Mucosa of descending colon (tissue), 3 donors: ENCODE measurements at regions not wholly inside any gene's neighbourhood (a gene's known extent, or its start where the extent isn't known, plus 50 kb on each side); places are given as distances from the start of the nearest gene placed in this dataset.

Experiments
- ATAC-seq: fragments of 200-7000 bp; cut with Tn5 transposase; one replicate; pipeline ENCODE4 v1.9.1; 2020; ENCODE audit warnings: mild to moderate bottlenecking, moderate library complexity
- DNase-seq, 3 donors: peaks; one replicate each; pipeline ENCODE4 v3.0.0-alpha.2; 2020
- H3K36me3 ChIP-seq: fragments of 200-600 bp; one replicate; pipeline ENCODE4 v1.8.0; 2021; ENCODE audit warnings: low read depth, mild to moderate bottlenecking
- H3K4me1 ChIP-seq: fragments of 200-600 bp; one replicate; pipeline ENCODE4 v1.8.0; 2021; ENCODE audit warnings: low read depth, mild to moderate bottlenecking
- H3K4me3 ChIP-seq: fragments of 200-600 bp; one replicate; pipeline ENCODE4 v1.8.0; 2021; ENCODE audit warnings: mild to moderate bottlenecking
- H3K9me3 ChIP-seq: fragments of 200-600 bp; one replicate; pipeline ENCODE4 v1.8.0; 2021; ENCODE audit warnings: mild to moderate bottlenecking
- intact Hi-C, 2 donors: fragments of 100-400 bp; cut with DNase I in 1 of 2; cut with micrococcal nuclease in 1 of 2; formaldehyde crosslinking; loops; one replicate each; pipeline versions ENCODE4 v1.11.0 to v1.11.1; 2022; cut with DNase I, micrococcal nuclease
- TF ChIP-seq, protein P1 (sequence below): fragments of 200-600 bp; IDR thresholded peaks from one replicate; pipeline ENCODE4 v1.8.0; 2022; ENCODE audit warnings: antibody characterized with exemption, mild to moderate bottlenecking
- donor health status: DM: no; HTN: no; CAD: no; lungs with moderate emphysema.
- donor health status: DM: no; HTN: no; CAD: no.
- donor health status: DM: no; HTN: yes; CAD: no.

- intact Hi-C loops, result no loop called here
- ATAC-seq, result no peak
- TF ChIP-seq, protein P1, sequence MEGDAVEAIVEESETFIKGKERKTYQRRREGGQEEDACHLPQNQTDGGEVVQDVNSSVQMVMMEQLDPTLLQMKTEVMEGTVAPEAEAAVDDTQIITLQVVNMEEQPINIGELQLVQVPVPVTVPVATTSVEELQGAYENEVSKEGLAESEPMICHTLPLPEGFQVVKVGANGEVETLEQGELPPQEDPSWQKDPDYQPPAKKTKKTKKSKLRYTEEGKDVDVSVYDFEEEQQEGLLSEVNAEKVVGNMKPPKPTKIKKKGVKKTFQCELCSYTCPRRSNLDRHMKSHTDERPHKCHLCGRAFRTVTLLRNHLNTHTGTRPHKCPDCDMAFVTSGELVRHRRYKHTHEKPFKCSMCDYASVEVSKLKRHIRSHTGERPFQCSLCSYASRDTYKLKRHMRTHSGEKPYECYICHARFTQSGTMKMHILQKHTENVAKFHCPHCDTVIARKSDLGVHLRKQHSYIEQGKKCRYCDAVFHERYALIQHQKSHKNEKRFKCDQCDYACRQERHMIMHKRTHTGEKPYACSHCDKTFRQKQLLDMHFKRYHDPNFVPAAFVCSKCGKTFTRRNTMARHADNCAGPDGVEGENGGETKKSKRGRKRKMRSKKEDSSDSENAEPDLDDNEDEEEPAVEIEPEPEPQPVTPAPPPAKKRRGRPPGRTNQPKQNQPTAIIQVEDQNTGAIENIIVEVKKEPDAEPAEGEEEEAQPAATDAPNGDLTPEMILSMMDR, result no peak
- Histone ChIP-seq H3K9me3 (no peaks in the 10 kb centered on the region), H3K4me1 (no peaks in the 10 kb centered on the region), H3K4me3 (no peak overlapping the region), H3K36me3 (no peaks in the 10 kb centered on the region)
- DNase-seq, result no peak
Measured at GRCh38 chr5:164687391-164687790, 1182.0 kb downstream of the MAT2B start.

GRCh38 chr5:164688437-164688836 is 1183.0 kb downstream of the MAT2B start:
- no peak overlapping the region for H3K4me3 ChIP-seq
- no peak for ATAC-seq
- TF ChIP-seq, protein P1, result no peak
- no peaks in the 10 kb centered on the region for H3K4me1 ChIP-seq
- intact Hi-C loops, result no loop called here
- no peak for DNase-seq
- H3K9me3 ChIP-seq, result no peaks in the 10 kb centered on the region
- H3K36me3 ChIP-seq, result no peaks in the 10 kb centered on the region

GRCh38 chr5:164708831-164709230 is 1203.4 kb downstream of the MAT2B start:
- no peaks in the 10 kb centered on the region for H3K4me1 ChIP-seq

DNA sequence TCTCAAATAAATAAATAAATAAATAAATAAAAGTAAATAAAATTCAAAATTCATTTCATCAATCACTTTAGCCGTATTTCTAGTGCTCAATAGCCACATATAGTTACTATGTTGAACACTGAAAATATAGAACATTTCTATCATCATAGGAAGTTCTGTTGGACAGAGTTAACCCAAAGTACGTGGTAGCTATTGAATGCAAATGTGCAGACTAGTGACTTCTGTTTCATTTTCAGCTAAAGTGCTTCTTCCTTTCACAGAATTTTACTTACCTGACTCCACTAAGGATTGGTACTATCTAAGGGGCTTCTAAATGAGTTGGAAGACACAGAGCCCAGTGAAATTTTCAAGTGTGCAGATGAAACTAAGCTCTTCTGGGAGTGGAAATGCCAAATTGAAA is 1208.3 kb downstream of the MAT2B start:
- intact Hi-C loops, result no loop called here
- ATAC-seq, result no peak
- H3K4me1 ChIP-seq, result no peaks in the 10 kb centered on the region
- no peaks in the 10 kb centered on the region for H3K9me3 ChIP-seq
- no peak overlapping the region for H3K4me3 ChIP-seq
- TF ChIP-seq, protein P1, result no peak
- DNase-seq, result no peak
- H3K36me3 ChIP-seq, result no peaks in the 10 kb centered on the region

More at GRCh38 chr5:164708831-164709230, 1203.4 kb downstream of the MAT2B start:
- ATAC-seq, result no peak
- intact Hi-C loops, result no loop called here
- Histone ChIP-seq H3K9me3 (no peaks in the 10 kb centered on the region), H3K36me3 (no peaks in the 10 kb centered on the region), H3K4me3 (no peak overlapping the region)
- TF ChIP-seq, protein P1, result no peak
- DNase-seq, result no peak

DNA sequence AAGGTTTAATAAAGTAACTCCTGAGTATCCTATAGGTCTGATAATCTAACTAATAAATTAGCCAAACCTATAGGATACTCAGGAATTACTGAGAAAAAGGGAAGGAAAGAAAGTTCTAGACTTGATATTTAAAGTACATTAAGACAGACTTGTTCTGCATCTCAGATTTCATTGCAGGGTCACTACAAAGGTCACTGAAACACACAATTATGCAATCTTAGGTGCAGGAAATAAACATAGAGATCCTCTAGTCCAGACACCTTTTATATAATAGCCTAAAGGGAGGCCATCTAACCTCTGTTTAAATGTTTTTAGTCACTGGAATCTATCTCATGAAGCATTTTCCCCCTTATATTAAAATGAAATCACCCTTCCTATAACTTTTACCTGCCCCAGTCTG is 1215.7 kb downstream of the MAT2B start:
- ATAC-seq (no peak), DNase-seq (no peak)
- Histone ChIP-seq H3K4me3 (no peak overlapping the region), H3K9me3 (no peaks in the 10 kb centered on the region), H3K4me1 (no peaks in the 10 kb centered on the region), H3K36me3 (no peaks in the 10 kb centered on the region)
- intact Hi-C loops, result no loop called here
- TF ChIP-seq, protein P1, result no peak

DNA sequence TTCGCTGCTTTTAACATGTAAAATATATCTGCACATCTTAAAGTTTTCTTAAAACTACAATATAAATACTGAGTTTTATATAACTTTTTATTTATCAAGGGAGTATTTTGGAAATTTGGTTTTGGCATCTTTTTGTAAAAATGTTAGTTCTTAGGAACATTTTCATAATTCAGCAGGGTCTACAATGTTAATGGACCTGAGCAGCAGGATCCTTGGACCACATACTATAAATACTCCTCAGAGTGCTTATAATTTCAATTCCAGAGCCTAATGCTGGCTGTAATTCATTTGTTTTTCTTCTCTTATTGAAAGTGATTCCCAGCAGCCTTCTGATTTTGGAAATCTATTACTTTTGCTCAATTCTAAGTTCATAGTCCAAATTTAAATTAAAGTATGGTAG is 1216.2 kb downstream of the MAT2B start:
- TF ChIP-seq, protein P1, result no peak
- no peaks in the 10 kb centered on the region for H3K9me3 ChIP-seq
- intact Hi-C loops, result no loop called here
- ATAC-seq, result no peak
- DNase-seq, result no peak
- no peaks in the 10 kb centered on the region for H3K36me3 ChIP-seq
- H3K4me1 ChIP-seq, result no peaks in the 10 kb centered on the region
- no peak overlapping the region for H3K4me3 ChIP-seq
